NCI-H2196 treated with DMSO at 0.1 percent for 48 hours (cell line): ENCODE measurements at regions not wholly inside any gene's neighbourhood (a gene's known extent, or its start where the extent isn't known, plus 50 kb on each side); places are given as distances from the start of the nearest gene placed in this dataset.

Source experiments
- DNase-seq: peaks from one replicate; lab custom pipeline; 2025; ENCODE audit not compliant: unreplicated experiment; lab: John Stamatoyannopoulos, UW

- no peak for DNase-seq
These were observed 264.4 kb downstream of the PTPRC start for GRCh38 chr1:198903203-198903602.

GRCh38 chr1:198903621-198904020 is 264.8 kb downstream of the PTPRC start:
- no peak for DNase-seq

- no peak for DNase-seq
These were observed 265.5 kb downstream of the PTPRC start for GRCh38 chr1:198904321-198904720.

- no peak for DNase-seq
These were observed 268.0 kb downstream of the PTPRC start for GRCh38 chr1:198906739-198907422.

- no peak for DNase-seq
These were observed 268.5 kb downstream of the PTPRC start for GRCh38 chr1:198907423-198907746.

- no peak for DNase-seq
These were observed 270.2 kb downstream of the PTPRC start for GRCh38 chr1:198908995-198909394.

- DNase-seq: no peak
These were observed 271.1 kb downstream of the PTPRC start for GRCh38 chr1:198909973-198910372.

- DNase-seq: no peak
These were observed 272.0 kb downstream of the PTPRC start for GRCh38 chr1:198910816-198911215.

- DNase-seq: no peak
These were observed 273.2 kb downstream of the PTPRC start for GRCh38 chr1:198912046-198912445.

- no peak for DNase-seq
These were observed 274.8 kb downstream of the PTPRC start for GRCh38 chr1:198913667-198914066.

GRCh38 chr1:198915327-198916231 is 276.7 kb downstream of the PTPRC start:
- no peak for DNase-seq

- DNase-seq: no peak
These were observed 278.4 kb downstream of the PTPRC start for GRCh38 chr1:198917226-198917625.

- no peak for DNase-seq
These were observed 280.1 kb downstream of the PTPRC start for GRCh38 chr1:198918920-198919319.

GRCh38 chr1:198919667-198920398 is 281.0 kb downstream of the PTPRC start:
- no peak for DNase-seq

GRCh38 chr1:198922638-198923430 is 284.0 kb downstream of the PTPRC start:
- DNase-seq: no peak

- DNase-seq: no peak
These were observed 285.2 kb downstream of the PTPRC start for GRCh38 chr1:198923993-198924392.

- DNase-seq: no peak
These were observed 286.7 kb downstream of the PTPRC start for GRCh38 chr1:198925567-198925966.

GRCh38 chr1:198927129-198927528 is 288.3 kb downstream of the PTPRC start:
- DNase-seq: no peak

- DNase-seq: no peak
These were observed 290.3 kb downstream of the PTPRC start for GRCh38 chr1:198929111-198929604.

- DNase-seq: no peak
These were observed 291.2 kb downstream of the PTPRC start for GRCh38 chr1:198929961-198930599.
